22Rv1 (cell line): ENCODE measurements at regions not wholly inside any gene's neighbourhood (a gene's known extent, or its start where the extent isn't known, plus 50 kb on each side); places are given as distances from the start of the nearest gene placed in this dataset.
"Not testable (repeated sequence)": the region's sequence is repeated elsewhere in the genome, so short reads cannot be mapped to it uniquely, and the experiment has no call there.

Experiments
- H3K27ac ChIP-seq: fragments of 450-650 bp; 2 replicates; pipeline ENCODE4 v1.5.1; 2017
- ZFX ChIP-seq: fragments of 450-650 bp; IDR thresholded peaks from 2 replicates; pipeline ENCODE4 v1.6.1; 2017; ENCODE audit warnings: antibody characterized with exemption, borderline replicate concordance
- TF ChIP-seq, protein P1 (sequence below): fragments of 450-650 bp; IDR thresholded peaks from 2 replicates; pipeline ENCODE4 v1.5.1; 2017; ENCODE audit warnings: mild to moderate bottlenecking

DNA sequence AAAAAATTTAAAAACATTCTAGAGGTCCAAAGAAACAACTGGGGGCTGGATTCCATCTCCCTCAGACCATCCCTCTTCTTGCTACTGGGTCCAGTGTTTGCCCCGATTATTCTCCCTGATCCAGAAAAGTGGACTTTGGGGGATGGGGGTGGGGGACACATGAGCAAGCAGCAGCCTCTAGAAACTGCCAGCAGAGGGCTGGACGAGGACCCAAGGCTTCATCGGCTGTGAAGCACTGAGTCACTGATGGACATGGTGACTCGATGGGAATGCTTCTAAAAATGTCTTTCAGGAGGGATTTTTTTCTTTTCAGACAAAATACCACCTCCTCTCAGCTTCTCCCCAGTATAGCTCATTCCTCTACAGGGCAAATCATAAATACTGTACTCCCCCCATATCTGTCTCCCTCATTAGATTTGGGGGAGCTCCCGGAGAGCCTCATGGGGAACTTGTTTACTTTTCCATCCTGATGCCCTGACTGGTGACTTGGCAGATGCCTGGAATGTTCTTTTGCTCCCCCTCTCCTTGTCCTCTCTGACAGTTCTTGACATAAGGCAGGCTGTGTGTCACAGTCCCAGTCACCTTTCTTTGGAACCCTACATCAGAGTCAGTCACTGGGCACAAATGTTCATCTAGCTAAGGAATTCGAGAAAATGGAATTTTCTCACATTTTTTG lies 67.2 kb upstream of the STC2 start:
- TF ChIP-seq, protein P1, sequence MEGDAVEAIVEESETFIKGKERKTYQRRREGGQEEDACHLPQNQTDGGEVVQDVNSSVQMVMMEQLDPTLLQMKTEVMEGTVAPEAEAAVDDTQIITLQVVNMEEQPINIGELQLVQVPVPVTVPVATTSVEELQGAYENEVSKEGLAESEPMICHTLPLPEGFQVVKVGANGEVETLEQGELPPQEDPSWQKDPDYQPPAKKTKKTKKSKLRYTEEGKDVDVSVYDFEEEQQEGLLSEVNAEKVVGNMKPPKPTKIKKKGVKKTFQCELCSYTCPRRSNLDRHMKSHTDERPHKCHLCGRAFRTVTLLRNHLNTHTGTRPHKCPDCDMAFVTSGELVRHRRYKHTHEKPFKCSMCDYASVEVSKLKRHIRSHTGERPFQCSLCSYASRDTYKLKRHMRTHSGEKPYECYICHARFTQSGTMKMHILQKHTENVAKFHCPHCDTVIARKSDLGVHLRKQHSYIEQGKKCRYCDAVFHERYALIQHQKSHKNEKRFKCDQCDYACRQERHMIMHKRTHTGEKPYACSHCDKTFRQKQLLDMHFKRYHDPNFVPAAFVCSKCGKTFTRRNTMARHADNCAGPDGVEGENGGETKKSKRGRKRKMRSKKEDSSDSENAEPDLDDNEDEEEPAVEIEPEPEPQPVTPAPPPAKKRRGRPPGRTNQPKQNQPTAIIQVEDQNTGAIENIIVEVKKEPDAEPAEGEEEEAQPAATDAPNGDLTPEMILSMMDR, result no peak
- TF ChIP-seq ZFX, result no peak
- H3K27ac ChIP-seq, result no peak overlapping the region

DNA sequence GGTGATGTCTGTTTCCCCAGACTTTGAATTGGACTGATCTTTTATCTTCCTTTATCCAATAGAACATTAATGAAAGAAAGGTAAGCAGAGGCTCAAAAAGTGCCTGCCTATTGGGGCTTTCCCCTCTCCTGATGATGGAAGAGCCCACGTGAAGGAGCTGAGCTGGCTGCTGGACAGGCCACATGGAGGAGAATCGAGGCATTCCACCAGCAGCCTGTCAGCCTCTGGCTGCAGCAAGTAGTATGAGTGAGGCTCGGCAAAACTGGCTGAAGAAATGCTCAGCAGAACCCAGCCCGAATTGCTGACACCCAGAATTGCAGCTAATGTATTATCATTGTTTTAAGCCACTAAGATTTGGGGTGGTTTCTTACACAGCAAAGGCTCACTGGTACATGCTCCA lies 66.5 kb upstream of the STC2 start:
- H3K27ac ChIP-seq, result no peak overlapping the region
- TF ChIP-seq ZFX, result no peak
- TF ChIP-seq, protein P1, result no peak

DNA sequence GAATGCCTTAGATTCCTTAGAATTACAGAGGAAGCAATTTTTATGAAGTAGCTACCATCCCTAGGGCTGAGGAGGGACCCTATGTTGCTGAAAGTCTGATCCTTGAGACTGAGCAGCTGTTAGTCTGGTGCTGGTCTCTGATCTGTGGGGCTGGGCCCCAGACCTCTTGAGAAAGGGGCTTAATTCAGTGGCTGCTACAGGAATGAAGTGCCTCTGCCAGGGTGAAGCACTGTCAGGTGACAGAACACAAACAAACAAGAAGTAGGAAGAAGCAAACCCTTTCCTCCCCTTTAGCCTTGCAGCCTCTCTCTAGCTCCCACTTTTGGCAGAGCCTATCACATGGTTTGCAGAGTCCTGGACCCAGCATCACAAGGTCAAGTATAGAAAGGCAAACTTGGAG lies 64.0 kb upstream of the STC2 start:
- no peak overlapping the region for H3K27ac ChIP-seq
- TF ChIP-seq ZFX, result no peak
- TF ChIP-seq, protein P1, result no peak

DNA sequence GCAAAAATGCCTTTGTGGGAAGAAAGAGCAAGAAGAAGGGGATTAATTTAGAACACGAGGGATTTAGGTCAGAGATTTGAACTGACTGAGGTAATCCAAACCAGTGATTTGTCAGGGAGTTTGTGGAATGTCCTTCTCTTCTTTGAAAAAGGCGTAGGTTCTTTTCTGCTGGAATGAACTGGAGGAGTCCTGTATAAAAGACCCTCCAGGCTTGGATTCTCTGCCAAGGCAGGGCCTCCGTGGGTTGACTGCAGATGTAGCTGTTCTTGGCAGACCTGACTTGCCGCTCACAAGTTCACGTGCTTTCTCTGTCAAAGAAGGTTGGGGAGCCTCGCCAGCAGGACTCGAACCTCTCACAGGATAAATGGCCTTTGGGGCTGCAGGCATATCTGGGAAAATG lies 62.8 kb upstream of the STC2 start:
- no peak for TF ChIP-seq ZFX
- TF ChIP-seq, protein P1, result no peak
- no peak overlapping the region for H3K27ac ChIP-seq

DNA sequence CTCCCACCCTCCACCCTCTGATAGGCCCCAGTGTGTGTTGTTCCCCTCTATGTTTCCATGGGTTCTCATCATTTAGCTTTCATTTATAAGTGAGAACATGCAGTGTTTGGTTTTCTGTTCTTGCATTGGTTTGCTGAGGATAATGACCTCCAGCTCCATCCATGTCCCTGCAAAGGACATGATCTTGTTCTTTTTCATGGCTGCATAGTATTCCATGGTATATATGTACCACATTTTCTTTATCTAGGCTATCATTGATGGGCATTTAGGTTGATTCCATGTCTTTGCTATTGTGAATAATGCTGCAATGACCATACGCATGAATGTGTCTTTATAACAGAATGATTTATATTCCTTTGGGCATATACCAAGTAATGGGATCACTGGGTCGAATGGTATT lies 59.1 kb upstream of the STC2 start:
- H3K27ac ChIP-seq, result not testable (repeated sequence)

DNA sequence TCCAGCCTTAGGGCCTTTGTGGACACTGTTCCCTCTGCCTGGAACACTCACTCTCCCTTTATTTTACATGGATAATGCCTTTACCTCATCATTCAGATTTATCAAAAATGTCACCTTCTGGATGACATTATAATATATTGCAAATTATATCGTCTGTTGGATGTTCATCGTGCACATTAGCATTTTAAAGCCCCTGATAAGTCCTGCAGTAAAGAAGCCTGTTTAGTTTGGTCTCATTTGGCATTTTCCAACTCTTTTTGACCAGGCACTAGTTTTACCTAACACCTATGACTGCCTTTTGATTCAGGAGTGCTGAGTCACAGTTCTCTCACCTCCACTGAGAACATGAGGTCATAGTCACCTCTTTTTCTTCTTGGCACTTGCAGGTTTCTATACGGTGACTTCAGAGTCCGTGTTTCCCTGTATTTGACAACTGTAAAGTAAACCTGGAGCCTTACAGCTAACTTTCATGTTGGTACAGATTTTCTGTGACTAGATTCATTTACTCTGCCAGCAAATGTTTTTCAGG lies 57.7 kb upstream of the STC2 start:
- no peak for TF ChIP-seq ZFX
- H3K27ac ChIP-seq, result no peak overlapping the region

DNA sequence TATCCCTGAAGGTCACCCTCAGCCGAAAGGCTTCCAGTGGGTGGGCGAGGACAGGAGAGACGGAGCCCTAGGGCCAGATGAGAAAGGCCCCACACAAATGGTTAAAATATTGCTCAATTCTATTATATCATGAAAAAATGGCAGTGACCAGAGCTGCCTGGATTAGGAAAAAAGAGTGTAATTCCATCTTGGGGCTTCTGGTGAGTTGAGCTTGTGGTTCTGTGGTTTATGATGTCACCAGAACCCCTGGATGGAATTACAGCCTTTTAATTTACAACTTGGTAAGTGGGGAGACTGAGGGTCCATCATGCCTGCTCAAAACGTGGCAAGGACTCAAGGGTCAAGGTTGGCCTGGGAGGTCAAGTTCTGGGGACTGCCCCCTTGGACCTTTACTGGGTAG lies 55.5 kb upstream of the STC2 start:
- no peak for TF ChIP-seq ZFX
- TF ChIP-seq, protein P1, result no peak
- no peak overlapping the region for H3K27ac ChIP-seq

DNA sequence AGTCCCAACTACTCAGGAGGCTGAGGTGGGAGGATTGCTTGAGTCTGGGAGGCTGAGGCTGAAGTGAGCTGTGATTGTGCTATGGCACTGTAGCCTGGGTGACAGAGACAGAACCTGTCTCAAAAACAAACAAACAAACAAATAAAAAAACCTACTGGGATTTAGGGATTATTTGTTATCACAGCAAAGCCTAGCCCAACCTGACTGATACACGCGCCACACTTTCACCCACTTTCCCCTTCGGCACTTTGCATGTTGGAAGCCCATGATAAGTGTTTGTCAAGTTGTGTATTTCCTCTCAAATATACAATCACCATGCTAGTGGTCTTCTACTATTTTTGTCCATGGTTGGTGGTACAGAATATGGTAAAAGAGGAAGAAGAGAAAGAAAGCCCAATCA lies 50.5 kb upstream of the STC2 start:
- no peak overlapping the region for H3K27ac ChIP-seq
- TF ChIP-seq ZFX, result no peak
- TF ChIP-seq, protein P1, result no peak
